HG02798 (cell line): ENCODE measurements at regions not wholly inside any gene's neighbourhood (a gene's known extent, or its start where the extent isn't known, plus 50 kb on each side); places are given as distances from the start of the nearest gene placed in this dataset.
"Not testable (repeated sequence)": the region's sequence is repeated elsewhere in the genome, so short reads cannot be mapped to it uniquely, and the experiment has no call there.

ENCODE experiments used
- ATAC-seq: cut with Tn5 transposase; IDR thresholded peaks from one replicate; pipeline ENCODE4 v1.9.1; 2021; ENCODE audit warnings: mild to moderate bottlenecking; ENCODE audit not compliant: unreplicated experiment, poor library complexity

GRCh38 chr17:63019138-63019873, 53.3 kb downstream of the TANC2 start:
- no peak for ATAC-seq

- ATAC-seq, result no peak
These were observed 56.5 kb downstream of the TANC2 start for GRCh38 chr17:63022567-63022966.

DNA sequence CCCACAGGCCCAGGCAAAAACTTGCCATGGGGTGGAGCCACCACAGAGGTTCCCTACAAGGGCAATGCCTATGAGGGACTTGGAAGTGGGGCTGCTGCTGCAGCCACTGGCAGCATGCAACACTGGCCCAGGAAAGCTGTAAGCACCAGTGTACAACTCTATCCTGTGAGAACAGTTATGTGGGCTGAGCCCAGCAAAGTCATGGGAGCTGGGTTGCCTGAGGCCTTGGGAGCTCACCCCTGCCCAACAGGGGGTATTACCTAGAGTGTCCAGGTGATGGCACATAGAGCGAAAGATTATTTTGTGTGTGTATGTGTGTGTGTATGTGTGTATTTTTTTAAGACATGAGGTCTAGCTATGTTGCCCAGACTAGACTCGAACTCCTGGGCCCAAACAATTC, 57.0 kb downstream of the TANC2 start:
- ATAC-seq, result no peak

DNA sequence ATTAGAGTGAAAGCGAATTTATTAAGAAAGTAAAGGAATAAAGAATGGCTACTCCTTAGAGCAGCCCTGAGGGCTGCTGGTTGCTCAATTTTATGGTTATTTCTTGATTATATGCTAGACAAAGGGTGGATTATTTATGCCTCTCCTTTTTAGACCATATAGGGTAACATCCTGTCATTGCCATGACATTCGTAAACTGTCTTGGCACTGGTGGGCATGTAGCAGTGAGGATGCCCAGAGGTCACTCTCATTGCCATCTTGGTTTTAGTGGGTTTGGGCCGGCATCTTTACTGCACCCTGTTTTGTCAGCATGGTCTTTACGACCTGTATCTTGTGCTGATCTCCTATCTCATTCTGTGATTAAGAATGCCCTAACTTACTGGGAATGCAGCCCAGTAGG, 58.2 kb downstream of the TANC2 start:
- ATAC-seq, result no peak

DNA sequence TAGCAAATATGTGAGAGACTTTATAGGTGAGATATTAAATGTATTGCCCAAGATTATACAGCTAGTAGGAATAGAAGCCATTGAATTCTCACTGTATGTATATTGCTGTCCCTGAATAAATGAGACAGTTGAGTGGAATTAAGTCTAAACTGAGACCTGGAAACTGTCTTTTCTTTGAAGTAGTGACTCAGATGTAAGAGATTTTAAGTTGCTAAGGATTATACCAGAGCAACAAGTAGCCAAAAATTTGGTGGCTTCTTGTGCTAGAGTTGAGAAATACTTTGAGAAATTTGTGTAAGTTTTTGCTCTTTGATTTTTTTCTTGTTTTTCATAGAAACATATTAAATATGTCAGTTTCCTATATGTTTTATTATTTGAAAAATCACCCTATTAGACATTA, 58.7 kb downstream of the TANC2 start:
- no peak for ATAC-seq

DNA sequence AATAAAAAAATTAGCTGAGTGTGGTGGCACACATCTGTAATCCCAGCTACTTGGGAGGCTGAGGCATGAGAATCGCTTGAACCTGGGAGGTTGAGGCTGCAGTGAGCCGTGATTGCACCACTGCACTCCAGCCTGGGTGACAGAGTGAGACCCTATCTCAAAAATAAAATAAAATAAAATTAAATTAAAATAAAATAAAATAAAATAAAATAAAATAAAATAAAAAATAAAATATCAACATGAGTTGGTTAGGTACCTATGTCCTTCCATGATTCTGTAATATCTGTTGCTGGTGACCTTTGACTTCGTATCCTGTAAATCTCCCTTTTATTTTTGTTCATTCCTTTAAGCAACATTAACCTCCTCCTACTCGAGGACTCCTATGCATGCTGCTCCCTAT, 59.6 kb downstream of the TANC2 start:
- ATAC-seq, result not testable (repeated sequence)

DNA sequence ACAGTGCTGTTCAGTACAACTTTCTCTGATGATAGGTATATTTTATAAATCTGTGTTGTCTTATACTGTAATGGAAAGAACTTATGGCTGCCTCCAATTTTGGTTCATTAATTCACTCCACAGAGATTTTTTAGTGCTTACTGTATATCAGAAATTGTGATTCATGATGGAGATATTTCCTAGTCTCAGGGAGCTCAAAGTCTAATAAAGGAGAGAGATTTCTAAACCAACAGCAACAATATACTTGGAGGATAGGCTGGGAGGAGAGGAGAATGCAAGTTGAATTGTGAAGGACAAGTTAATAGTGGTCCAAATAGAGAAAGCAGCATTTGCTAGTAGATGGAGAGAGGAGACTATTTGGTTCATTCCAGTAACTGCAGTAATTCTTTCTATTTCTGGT, 63.5 kb downstream of the TANC2 start:
- ATAC-seq, result no peak

- no peak for ATAC-seq
These were observed 66.1 kb downstream of the TANC2 start for GRCh38 chr17:63032142-63032541.

DNA sequence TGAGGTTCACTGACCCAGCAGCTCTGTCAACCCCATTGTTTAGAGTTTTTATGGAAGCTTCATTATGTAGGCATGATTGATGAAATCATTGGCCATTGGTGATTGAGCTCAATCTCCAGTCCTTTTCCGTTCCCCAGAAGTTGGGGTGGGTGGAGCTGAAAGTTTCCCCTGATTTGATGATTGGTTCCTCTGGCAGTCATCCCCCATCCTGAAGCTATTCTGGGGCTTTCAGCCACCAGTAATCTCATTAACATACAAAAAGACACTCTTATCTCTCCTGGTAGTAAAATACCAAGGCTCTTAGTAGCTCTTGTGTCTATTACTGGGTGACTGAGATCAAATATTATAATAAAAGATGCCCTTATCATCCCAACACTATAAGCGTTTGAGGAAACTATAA, 67.1 kb downstream of the TANC2 start:
- ATAC-seq, result no peak

DNA sequence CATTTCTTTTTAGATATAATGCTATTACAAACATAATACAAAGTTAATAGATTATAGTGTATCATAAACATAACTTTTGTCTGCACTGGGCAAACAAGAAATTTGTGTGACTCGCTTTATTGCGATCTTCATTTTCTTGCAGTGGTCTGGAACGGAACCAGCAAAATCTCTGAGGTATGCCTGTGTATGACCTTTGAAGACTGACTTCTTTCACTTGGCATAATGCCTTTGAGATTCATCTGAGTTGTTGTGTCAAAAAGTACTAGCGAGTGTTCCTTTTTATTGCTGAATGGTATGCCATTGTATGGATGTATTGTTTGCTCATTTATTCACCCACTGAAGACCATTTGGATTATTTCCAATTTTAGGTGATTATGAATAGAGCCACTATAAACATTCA, 69.2 kb downstream of the TANC2 start:
- no peak for ATAC-seq

- no peak for ATAC-seq
These were observed 69.7 kb downstream of the TANC2 start for GRCh38 chr17:63035695-63036094.

GRCh38 chr17:63039342-63039741, 73.3 kb downstream of the TANC2 start:
- no peak for ATAC-seq

- no peak for ATAC-seq
These were observed 74.0 kb downstream of the TANC2 start for GRCh38 chr17:63039899-63040602.

- ATAC-seq, result no peak
These were observed 74.8 kb downstream of the TANC2 start for GRCh38 chr17:63040816-63041215.

- ATAC-seq, result no peak
These were observed 75.2 kb downstream of the TANC2 start for GRCh38 chr17:63041251-63041650.

- no peak for ATAC-seq
These were observed 75.7 kb downstream of the TANC2 start for GRCh38 chr17:63041722-63042121.

DNA sequence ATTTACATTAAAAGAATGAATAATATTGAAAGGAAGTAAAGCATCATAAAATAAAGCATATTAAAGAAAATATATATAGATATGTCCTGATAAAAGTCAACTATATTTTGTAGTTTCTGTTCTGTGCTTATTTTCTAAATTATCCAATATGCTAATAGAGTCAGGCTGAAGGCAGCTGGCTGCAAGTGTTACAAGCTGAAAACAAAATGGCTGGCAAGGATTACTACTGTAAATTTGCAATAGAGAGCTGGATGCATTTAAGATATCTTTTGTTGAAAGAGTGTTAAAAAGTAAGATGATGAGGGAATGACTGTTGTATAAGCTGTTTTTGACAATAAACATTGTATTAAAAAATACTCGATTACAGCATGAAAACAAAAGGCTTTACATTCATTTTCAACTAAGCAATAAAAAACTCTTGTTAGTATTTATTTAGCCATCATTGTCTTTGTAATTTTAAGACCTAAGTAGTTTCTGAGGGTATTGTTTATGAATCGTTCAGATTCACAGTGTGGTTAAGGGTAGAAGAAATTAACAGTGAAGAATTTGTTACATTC, 76.3 kb downstream of the TANC2 start:
- no peak for ATAC-seq

DNA sequence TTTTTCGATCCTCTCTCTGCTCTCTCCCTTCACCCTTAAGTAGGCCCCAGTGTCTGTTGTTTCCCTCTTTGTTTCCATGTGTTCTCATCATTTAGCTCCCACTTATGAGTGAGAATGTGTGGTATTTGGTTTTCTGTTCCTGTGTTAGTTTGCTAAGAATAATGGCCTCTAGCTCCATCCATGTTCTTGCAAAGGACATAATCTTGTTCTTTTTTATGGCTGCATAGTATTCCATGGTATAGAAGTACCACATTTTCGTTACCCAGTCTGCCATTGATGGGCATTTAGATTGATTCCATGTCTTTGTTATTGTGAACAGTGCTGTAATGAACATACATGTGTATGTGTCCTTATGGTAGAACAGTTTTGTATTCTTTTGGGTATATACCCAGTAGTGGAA, 91.5 kb downstream of the TANC2 start:
- not testable (repeated sequence) for ATAC-seq

- ATAC-seq, result no peak
These were observed 100.3 kb downstream of the TANC2 start for GRCh38 chr17:63066158-63066813.

- ATAC-seq, result no peak
These were observed 103.2 kb downstream of the TANC2 start for GRCh38 chr17:63069245-63069644.

- ATAC-seq, result no peak
These were observed 104.0 kb downstream of the TANC2 start for GRCh38 chr17:63070031-63070430.
